ENCODE measurements at regions not wholly inside any gene's neighbourhood (a gene's known extent, or its start where the extent isn't known, plus 50 kb on each side); places are given as distances from the start of the nearest gene placed in this dataset.
A peak's percentile ranks its signal among the peaks of the same experiment; 100 is the strongest.
"Not testable (repeated sequence)": the region's sequence is repeated elsewhere in the genome, so short reads cannot be mapped to it uniquely, and the experiment has no call there.

DNA sequence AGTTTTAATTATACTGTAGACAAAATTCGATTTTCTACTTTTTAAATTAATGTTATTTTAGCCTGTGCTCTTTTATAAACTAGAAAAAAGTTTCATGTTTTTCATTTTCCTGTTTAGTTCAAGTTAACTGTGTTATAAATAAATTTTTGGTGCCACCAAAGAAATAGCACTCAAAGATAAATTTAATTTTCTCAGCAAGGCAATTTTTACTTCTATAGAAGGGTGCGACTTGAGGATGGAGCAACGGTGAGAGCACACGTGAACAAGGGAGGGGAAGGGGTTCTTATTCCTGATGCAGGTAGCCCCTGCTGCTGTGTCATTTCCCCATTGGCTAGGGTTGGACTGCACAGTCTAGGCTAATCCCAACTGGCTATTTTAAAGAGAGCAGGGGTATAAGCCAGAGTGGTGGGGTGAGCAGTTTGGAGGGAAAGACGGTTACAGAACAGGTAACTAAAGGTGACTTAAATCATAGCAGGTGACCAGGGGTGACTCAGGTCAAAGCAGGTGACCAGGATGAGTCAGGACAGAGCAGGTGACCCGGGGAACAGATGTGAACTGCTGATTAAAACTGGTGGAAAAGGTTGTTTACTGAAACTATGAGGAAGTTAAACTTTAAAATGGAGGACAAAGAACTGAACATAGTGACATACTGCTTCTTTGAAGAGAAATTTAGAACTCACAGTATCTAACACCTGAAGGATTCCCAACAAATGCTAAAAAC is 104.6 kb upstream of the GPBP1 start:
- no peak for DNase-seq (ENCODE audit: low read depth)

GRCh38 chr5:57072218-57072892 is 101.5 kb upstream of the GPBP1 start:
- DNase-seq (ENCODE audit: low read depth): no peak

- peak; percentile 28 for DNase-seq (ENCODE audit: low read depth)
These were observed 91.3 kb upstream of the GPBP1 start for GRCh38 chr5:57082441-57083067.

DNA sequence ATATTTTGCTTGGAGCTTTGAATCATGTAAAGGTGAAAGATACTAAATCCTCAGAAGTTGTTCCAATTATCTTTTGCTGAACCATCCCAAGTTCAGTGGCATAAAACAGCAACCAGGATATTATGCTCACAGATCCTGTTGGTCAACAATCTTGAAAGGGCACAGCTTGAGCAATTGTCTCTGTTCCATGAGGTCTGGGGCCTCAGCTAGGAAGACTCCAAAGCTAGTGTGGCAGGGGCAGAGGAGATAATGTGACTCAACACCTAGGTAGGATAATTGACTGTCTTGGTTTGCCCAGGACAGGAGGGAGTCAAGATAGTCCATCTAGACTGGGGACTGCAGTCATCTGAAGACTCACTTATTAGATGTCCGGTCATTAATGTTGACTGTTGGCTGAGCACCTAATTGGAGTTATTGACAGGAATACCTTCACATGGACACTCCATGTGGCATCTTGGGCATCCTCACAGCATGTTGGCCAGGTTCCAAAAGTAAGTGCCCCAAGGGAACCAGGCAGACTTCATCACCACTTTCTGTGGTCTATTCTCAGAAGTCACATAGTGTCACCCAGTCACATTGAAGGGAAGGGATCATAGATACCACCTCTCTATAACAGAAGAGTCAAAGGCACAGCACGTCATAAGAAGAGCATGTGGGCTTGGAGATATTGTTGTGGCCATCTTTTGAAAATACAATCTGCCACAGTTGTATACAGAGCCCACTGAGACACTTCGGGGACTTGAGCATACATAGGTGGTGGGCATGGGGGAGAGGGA is 88.4 kb upstream of the GPBP1 start:
- DNase-seq (ENCODE audit: low read depth): no peak

DNA sequence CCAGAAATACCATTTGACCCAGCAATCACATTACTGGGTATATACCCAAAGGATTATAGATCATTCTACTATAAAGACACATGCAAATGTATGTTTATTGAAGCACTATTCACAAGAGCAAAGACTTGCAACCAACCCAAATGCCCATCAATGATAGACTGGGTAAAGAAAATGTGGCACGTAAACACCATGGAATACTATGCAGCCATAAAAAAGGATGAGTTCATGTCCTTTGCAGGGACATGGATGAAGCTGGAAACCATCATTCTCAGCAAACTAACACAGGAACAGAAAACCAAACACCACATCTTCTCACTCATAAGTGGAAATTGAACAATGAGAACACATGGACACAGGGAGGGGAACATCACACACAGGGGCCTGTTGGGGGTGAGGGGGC is 85.9 kb upstream of the GPBP1 start:
- not testable (repeated sequence) for DNase-seq (ENCODE audit: low read depth)

DNA sequence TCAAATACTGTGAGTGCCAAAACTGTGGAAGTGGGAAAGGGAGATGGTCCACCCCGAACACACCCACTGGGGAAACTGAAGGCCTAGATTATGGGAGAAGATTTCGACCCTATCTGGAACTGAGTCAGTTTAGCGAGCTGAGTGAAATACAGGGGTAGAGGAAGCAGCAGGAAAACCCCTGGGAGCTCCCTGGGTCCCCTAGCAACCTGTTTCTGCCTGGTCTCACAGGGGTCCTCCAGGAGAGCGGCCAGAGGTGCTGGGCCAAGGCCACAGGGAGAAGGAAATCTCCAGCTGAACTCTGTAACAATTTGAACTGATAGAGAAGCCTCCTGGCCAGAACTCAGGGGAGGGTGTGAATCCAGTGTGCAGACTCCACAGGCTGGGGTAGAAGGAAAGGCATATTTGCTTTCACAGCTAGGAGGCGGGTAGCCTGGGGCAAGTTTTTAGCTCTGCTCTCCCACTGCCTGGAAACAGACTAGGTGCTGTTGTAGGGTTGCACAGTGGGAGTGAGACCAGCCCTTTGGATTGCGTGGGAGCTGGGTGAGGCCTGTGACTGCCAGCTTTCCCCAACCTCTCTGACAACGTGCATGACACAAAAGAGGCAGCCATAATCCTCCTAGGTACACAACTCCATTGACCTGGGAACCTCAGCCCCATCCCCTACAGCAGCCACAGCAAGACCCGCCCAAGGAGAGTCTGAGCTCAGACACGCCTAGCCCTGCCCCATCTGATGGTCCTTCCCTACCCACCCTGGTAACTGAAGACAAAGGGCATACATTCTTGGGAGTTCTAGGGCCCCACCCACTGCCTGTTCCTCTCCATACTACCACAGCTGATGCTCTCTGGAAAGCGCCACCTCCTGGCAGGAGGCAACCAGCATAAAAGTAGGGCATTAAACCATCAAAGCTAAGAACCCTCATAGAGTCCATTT is 78.8 kb upstream of the GPBP1 start:
- no peak for DNase-seq (ENCODE audit: low read depth)

GRCh38 chr5:57097526-57097925 is 76.3 kb upstream of the GPBP1 start:
- no peak for DNase-seq (ENCODE audit: low read depth)

DNA sequence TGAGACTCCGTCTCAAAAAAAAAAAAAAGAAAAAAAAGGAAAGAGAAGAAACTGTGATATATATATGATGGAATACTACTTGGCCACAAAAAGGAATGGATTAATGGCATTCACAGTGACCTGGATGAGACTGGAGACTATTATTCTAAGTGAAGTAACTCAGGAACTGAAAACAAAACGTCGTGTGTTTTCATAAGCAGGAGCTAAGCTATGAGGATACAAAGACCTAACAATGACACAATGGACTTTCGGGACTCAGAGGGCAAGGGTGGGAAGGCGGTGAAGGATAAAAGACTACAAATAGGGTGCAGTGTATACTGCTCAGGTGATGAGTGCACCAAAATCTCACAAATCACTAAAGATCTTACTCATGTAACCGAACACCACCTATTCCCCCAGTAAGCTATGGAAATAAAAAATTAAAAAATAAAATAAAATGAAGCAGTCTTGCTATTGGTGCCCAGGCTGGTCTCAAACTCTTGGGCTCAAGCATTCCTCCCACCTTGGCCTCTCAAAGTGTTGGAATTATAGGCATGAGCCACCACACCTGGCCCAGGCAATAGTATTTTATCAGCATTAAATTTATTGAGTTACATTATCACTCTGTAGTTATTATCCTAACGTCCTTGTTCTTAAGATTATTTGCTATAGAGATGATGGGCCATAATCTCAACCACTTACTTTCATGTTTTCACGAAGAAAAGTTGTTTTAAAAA is 71.5 kb upstream of the GPBP1 start:
- no peak for DNase-seq (ENCODE audit: low read depth)

DNA sequence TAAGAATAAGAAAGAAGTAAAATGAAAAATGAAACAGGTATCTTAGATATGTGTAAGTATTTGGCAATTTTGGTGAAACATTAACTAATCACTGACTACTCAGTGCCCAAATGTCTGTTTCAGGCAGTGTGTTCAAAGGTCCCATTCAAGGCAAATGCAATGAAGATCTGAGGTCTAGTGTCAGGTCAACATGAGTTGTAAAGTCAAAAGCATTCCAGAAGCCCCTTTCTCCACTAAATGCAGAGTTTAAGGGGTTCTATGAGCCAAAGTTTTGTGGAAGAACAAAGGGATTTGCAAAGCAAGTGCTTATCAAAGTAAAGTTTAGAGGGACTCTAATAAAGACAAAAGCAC is 71.0 kb upstream of the GPBP1 start:
- no peak for DNase-seq (ENCODE audit: low read depth)

- DNase-seq (ENCODE audit: low read depth): no peak
These were observed 70.4 kb upstream of the GPBP1 start for GRCh38 chr5:57103317-57103907.

GRCh38 chr5:57106661-57107060 is 67.2 kb upstream of the GPBP1 start:
- no peak for DNase-seq (ENCODE audit: low read depth)

DNA sequence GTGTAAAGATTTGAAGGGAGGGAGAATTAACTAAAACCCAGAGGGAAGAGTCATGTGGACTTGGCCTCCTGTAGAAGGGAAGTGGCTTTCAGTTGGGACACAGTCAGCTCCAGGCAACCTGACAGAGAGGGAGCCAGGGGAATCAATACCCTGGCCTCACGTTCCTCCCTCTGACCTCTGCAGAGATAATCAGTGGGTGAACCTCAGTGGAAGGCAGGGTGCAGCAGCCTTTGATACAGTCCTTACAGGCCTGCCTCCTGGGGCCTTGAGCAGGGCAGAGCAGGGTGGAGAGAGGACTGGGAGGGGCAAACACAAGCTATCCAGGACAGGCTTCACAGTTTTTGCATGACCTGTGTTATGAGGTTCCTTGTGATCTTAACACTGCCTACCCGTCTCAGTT is 61.9 kb upstream of the GPBP1 start:
- no peak for DNase-seq (ENCODE audit: low read depth)

- DNase-seq (ENCODE audit: low read depth): no peak
These were observed 60.4 kb upstream of the GPBP1 start for GRCh38 chr5:57113481-57113880.

- peak; percentile 56 for DNase-seq (ENCODE audit: low read depth)
These were observed 56.3 kb upstream of the GPBP1 start for GRCh38 chr5:57117596-57117995.

DNA sequence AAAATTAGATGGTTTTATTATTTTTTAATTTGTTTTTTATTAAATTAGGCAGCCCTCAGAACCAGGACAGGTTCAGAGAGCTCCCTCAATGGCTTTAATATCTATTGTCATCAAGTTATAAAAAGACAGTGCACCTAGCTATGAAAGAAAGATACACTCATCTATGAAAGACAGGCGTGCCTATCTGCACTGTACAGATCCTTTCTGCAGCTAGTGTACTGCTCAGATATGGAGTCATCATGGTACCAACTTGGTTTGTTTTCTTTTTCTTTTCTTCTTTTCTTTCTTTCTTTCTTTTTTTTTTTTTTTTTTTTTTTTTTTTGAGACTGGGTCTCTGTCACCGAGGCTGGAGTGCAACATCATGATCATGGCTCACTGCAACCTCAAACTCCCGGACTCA is 54.8 kb upstream of the GPBP1 start:
- DNase-seq (ENCODE audit: low read depth): no peak

GRCh38 chr5:57124014-57124413 is 49.8 kb upstream of the GPBP1 start:
- DNase-seq (ENCODE audit: low read depth): no peak
